ENCODE measurements at regions not wholly inside any gene's neighbourhood (a gene's known extent, or its start where the extent isn't known, plus 50 kb on each side); places are given as distances from the start of the nearest gene placed in this dataset.
"Not testable (repeated sequence)": the region's sequence is repeated elsewhere in the genome, so short reads cannot be mapped to it uniquely, and the experiment has no call there.

DNA sequence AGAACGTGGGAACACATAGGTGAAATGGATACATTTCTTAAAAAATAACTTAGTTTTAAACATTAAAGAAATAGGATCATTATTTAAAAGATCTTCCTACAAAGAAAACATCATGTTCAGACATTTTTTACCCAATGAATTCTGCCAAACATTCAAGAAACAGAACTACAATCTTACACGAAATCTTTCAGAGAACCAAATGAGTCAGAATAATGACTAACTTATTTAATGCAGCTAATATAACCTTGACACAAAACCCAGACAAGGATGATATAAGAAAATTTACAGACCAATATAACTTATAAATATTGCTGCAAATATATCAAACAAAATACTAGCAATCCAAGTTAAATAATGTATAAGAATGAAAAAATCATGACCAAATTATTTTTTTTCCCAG is 220.1 kb upstream of the KCNK2 start:
- no peak for TF ChIP-seq EZH2phosphoT487 (IDR thresholded peaks at IDR 0.05; ENCODE audit: low read depth)
- TF ChIP-seq CTCF (IDR thresholded peaks at IDR 0.05; ENCODE audit: low read depth, low read length): no peak
- Histone ChIP-seq H3K79me2 (ENCODE audit: low read length) (no peaks in the 10 kb centered on the region), H3K27ac (ENCODE audit: low read length) (no peak overlapping the region), H3K4me3 (ENCODE audit: low read length) (no peak overlapping the region), H2AFZ (ENCODE audit: low read depth, low read length) (no peak overlapping the region), H3K4me2 (ENCODE audit: low read length) (no peak overlapping the region), H4K20me1 (ENCODE audit: insufficient read depth, low read length) (no peaks in the 10 kb centered on the region), H3K27me3 (ENCODE audit: low read depth, low read length) (peaks cover 3% of the 10 kb centered on the region; the same call in 1 of the 2 replicates), H3K4me1 (ENCODE audit: low read length) (no peaks in the 10 kb centered on the region), H3K9me3 (ENCODE audit: insufficient read depth, low read length) (no peaks in the 10 kb centered on the region), H3K36me3 (replicated peaks; ENCODE audit: low read depth, low read length) (no peaks in the 10 kb centered on the region), H3K9ac (ENCODE audit: low read length) (no peak overlapping the region)

- no peaks in the 10 kb centered on the region for H4K20me1 ChIP-seq (ENCODE audit: insufficient read depth, low read length)
- H3K36me3 ChIP-seq (replicated peaks; ENCODE audit: low read depth, low read length): no peaks in the 10 kb centered on the region
- no peak overlapping the region for H3K9ac ChIP-seq (ENCODE audit: low read length)
- no peak overlapping the region for H3K4me2 ChIP-seq (ENCODE audit: low read length)
- peaks cover 3% of the 10 kb centered on the region; the same call in 1 of the 2 replicates for H3K27me3 ChIP-seq (ENCODE audit: low read depth, low read length)
- H3K4me3 ChIP-seq (ENCODE audit: low read length): no peak overlapping the region
- H3K79me2 ChIP-seq (ENCODE audit: low read length): no peaks in the 10 kb centered on the region
- TF ChIP-seq CTCF (IDR thresholded peaks at IDR 0.05; ENCODE audit: low read depth, low read length) (no peak), EZH2phosphoT487 (IDR thresholded peaks at IDR 0.05; ENCODE audit: low read depth) (no peak)
- H2AFZ ChIP-seq (ENCODE audit: low read depth, low read length): no peak overlapping the region
- H3K4me1 ChIP-seq (ENCODE audit: low read length): no peaks in the 10 kb centered on the region
- H3K27ac ChIP-seq (ENCODE audit: low read length): no peak overlapping the region
- H3K9me3 ChIP-seq (ENCODE audit: insufficient read depth, low read length): no peaks in the 10 kb centered on the region
These were observed 217.4 kb upstream of the KCNK2 start for GRCh38 chr1:214864896-214865688.

DNA sequence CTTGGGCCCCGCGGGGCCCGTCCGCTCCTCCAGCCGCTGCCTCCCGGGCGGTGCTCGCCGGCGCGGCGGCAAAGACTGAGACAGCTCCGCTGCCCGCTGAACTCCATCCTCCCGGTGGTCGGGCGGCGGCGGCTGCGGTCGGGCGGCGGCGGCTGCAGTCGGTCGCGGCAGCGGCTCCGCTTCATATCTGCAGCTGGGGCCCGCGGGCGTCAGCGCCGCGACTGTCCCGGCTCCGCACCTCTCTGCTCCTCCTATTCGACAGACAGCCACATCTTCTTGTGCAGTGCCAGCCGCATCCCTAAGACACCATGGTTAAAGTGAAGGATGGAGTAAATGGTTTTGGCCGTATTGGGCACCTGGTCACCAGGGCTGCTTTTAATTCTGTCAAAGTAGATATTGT is 212.1 kb upstream of the KCNK2 start:
- H3K9me3 ChIP-seq (ENCODE audit: insufficient read depth, low read length); H2AFZ ChIP-seq (ENCODE audit: low read depth, low read length); H3K79me2 ChIP-seq (ENCODE audit: low read length); H3K4me2 ChIP-seq (ENCODE audit: low read length); H3K4me1 ChIP-seq (ENCODE audit: low read length); H4K20me1 ChIP-seq (ENCODE audit: insufficient read depth, low read length); H3K27me3 ChIP-seq (ENCODE audit: low read depth, low read length); H3K4me3 ChIP-seq (ENCODE audit: low read length); H3K27ac ChIP-seq (ENCODE audit: low read length); H3K36me3 ChIP-seq (replicated peaks; ENCODE audit: low read depth, low read length); H3K9ac ChIP-seq (ENCODE audit: low read length): not testable (repeated sequence)

GRCh38 chr1:214880956-214881355 is 201.6 kb upstream of the KCNK2 start:
- no peak overlapping the region for H3K9ac ChIP-seq (ENCODE audit: low read length)
- no peak overlapping the region for H2AFZ ChIP-seq (ENCODE audit: low read depth, low read length)
- no peaks in the 10 kb centered on the region for H3K27me3 ChIP-seq (ENCODE audit: low read depth, low read length)
- no peaks in the 10 kb centered on the region for H3K36me3 ChIP-seq (replicated peaks; ENCODE audit: low read depth, low read length)
- H3K4me3 ChIP-seq (ENCODE audit: low read length): no peak overlapping the region
- no peaks in the 10 kb centered on the region for H3K4me1 ChIP-seq (ENCODE audit: low read length)
- no peaks in the 10 kb centered on the region for H3K9me3 ChIP-seq (ENCODE audit: insufficient read depth, low read length)
- no peaks in the 10 kb centered on the region for H3K79me2 ChIP-seq (ENCODE audit: low read length)
- no peak overlapping the region for H3K4me2 ChIP-seq (ENCODE audit: low read length)
- no peak for TF ChIP-seq EZH2phosphoT487 (IDR thresholded peaks at IDR 0.05; ENCODE audit: low read depth)
- TF ChIP-seq CTCF (IDR thresholded peaks at IDR 0.05; ENCODE audit: low read depth, low read length): no peak
- no peak overlapping the region for H3K27ac ChIP-seq (ENCODE audit: low read length)
- no peaks in the 10 kb centered on the region for H4K20me1 ChIP-seq (ENCODE audit: insufficient read depth, low read length)

Data from OCI-LY3 (cell line).